GM19397 (cell line): ENCODE measurements at regions not wholly inside any gene's neighbourhood (a gene's known extent, or its start where the extent isn't known, plus 50 kb on each side); places are given as distances from the start of the nearest gene placed in this dataset.

Experiments
- ATAC-seq: cut with Tn5 transposase; IDR thresholded peaks from one replicate; pipeline ENCODE4 v1.9.1; 2021; ENCODE audit warnings: mild to moderate bottlenecking, moderate library complexity; ENCODE audit not compliant: unreplicated experiment

DNA sequence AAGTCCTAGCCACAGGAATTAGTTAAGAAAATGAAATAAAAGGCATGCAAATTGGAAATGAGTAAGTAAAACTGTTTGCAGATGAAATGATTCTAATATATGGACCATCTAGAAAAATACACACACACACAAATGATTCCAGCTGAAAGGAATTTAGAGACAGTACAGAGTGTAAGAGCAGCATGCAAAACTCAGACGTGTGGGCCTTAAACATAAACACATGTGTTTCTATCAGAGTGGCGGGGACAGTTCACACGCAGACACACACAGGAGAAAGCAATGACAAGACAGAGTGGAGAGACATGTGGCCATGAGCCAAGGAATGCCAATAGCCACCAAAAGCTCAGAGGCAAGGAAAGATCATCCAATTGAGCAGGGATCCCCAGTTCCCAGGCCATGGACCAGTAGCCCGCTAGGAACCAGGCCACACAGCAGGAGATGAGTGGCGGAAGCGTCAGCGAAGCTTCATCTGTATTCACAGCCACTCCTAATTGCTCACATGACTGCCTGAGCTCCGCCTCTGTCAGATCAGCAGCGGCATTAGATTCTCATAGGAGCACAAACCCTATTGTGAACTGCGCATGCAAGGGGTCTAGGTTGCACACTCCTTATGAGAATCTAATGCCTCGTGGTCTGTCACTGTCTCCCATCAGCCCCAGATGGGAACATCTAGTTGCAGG is 155.4 kb downstream of the ARL4C start:
- ATAC-seq: no peak

DNA sequence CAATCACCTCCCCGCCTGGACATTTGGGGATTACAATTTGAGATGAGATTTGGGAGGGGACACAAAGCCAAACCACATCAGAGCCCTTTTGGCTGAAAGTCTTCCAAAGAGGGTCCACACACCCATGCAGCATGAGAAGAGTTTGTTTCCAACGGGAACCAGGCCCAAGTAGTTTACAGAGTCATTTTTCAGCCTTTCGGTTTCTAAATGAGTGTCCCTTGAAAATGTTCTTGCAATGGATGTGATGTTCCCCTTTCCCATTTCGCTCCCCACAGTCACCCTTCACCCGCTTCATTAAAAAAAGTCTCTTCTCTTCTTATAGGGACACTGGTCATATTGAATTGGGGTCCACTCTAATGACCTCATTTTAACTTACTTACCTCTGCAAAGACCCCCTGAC is 157.4 kb downstream of the ARL4C start:
- no peak for ATAC-seq

DNA sequence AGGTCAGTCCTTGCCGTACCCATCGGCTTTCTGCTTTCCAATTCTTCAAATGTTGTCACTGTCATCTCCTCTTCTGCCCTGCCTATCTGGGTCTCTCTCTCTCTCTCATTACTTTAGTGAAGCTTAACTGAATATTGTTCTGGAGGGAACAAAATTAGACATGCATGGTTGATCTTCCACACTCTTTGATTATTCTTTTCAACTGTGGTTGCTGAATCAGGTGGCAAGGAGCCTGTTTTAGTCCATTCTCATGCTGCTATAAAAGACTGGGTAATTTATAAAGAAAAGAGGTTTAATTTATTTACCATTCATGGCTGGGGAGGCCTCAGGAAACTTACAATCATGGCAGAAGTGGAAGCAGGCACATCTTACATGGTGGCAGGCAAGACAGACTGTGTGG is 157.9 kb downstream of the ARL4C start:
- no peak for ATAC-seq

DNA sequence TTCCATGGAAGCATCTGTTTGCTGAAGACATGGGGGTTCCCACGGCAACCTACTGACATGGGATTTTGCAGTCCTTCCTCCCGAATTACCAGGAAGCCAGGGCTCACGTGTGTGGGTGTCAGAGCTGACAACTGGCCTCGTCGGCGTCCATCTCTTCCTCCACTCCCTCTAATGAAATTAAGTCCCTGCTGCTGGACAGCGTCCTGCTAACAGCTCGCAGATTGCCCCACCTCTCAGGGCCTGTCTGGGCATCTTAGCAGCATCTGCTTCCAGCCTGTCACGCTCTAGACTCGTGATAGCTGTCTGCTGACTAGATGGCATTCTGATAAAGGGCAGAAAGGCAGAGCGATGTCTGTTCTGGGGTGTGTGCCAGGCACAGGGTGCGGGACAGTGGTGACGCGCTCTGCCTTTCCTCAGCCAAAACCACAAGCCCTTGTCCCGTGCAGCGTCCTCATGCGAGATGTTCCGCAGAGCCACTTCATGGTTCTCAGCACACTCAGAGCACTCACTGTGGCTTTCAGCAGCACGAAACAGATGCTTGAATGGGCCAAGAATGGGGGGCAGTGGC is 161.1 kb downstream of the ARL4C start:
- no peak for ATAC-seq

DNA sequence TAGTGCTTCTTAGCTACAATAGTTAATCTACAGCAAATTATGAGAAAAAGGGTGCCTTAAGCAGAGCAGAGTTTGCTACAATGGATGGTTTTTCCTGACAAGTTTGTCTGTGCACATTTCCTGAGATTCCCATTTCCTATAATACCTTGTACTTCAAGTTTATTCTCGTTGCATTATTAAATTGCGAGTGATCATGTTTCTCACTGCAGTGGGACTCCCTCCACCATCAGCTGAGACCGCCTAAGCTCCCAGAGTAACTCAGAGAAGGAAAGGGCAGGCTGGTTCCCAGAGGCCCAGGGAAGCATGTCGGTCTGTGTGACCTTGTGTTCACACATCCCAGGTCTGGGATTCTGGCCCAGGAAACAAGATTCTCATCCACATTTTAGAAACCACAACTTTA is 162.1 kb downstream of the ARL4C start:
- no peak for ATAC-seq

DNA sequence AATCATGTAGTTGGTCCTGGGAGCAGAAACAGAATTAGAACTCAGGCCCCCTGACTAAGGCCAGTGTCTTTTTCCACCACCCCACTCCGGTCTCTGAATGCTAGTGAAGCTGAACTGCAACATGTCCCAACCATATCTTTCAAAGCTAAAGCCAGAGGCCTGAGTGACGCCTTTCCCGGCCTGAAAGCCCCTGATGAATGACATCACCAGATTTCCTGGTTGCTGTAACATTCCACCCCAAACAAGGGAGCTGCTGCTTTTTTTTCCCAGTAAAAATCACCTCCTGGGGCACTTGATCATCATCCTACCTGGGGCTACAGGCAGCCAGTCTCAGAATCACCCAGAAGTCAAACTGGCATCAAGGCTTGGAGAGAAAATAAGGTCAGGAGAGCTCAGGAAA is 162.7 kb downstream of the ARL4C start:
- no peak for ATAC-seq

DNA sequence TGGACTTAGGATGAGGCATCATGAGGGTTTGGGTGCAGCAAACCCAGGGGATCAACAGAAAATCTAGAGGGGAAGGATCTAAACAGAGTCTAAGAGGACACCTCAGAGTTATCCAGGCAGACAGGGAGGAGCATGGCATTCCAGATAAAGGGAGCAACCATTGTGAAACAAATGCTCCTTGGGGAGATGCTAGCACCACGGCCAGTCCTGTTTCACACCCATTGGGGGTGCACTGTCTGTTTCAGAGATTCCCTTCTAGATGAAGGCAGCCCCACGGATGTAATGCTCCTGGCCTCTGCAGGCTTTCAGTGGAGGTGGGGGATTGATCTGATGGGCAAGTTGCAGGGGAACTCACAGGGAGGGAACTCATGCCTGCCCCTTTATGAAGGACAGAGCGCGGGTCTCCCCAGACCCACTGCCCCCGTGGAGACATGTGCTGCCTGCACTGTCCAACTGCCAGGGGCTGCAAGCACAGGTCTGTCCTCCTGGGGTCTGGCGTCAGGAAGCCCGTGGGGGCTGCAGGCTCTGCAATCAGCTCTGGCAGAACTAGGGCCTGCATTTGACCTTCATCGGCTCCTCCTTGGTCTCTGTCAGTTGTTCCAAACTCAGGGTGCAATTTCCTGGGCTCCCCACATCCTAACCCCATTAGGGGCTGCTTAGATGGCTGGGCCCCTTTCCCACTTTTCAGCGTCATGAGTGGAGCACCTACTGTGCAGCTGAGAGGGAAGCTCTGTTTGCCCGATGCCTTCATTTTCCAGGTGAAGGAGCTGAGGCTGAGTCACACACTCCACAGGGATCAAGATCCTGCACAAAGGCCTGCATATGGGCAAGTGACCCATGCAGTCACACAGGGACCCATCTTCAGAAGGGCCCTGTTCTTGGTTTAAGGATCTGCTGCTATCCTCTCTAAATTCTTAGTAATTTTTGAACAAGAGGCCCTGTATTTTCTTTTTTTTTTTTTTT is 163.4 kb downstream of the ARL4C start:
- ATAC-seq: no peak

DNA sequence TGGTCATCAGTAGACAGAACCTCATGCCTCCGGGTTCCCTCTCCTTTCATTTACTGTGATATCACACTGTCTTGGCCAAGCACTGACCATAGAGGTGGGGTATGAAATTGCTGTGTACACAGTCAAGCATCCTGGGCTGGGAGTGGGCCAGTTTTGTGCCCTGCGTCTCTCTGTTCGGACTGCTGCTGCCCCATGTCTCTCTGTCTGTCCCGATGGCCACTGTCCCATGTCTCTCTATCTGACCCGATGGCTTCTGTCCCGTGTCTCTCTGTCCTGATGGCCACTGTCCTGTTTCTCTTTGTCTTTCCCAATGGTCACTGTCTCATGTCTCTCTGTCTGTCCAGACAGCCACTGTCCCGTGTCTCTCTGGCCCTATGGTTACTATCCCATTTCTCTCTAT is 164.9 kb downstream of the ARL4C start:
- ATAC-seq: no peak

DNA sequence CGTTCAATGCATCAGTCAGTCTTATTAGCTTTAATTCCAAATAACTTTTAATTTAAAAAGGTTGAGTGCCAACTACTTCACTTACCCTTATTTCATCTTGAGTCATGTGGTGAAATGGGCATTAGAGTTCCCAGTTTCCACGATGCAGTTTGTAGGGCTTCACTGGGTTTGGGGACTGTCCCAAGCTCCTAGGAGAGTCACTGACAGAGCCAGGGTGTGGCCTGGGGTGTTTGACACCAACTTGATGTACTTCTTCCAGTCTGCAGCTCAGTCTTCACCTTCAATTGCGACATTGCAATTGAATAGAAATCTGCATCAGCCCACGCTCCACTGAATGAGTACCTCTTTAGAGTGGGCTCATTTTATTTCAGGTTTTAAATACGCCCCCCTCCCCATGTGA is 165.3 kb downstream of the ARL4C start:
- ATAC-seq: no peak

DNA sequence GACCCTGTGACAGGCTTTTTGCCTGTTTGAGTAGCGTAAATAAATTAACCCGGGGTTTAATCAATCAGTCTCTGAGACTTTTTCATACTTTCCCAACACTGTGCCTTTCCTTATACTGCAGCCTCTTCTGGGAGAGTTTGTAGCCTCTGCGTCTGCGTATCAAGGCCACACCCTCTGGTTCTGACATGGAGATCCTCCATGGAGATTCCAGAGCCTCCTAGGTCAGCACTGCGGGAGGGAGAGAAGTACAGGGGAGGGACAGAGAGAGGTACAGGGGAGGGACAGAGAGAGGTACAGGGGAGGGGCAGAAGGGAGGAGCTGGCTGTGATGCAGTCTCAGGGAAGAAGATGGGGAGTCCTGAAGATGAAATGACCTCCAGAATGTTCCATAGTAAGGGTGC is 166.0 kb downstream of the ARL4C start:
- ATAC-seq: no peak

DNA sequence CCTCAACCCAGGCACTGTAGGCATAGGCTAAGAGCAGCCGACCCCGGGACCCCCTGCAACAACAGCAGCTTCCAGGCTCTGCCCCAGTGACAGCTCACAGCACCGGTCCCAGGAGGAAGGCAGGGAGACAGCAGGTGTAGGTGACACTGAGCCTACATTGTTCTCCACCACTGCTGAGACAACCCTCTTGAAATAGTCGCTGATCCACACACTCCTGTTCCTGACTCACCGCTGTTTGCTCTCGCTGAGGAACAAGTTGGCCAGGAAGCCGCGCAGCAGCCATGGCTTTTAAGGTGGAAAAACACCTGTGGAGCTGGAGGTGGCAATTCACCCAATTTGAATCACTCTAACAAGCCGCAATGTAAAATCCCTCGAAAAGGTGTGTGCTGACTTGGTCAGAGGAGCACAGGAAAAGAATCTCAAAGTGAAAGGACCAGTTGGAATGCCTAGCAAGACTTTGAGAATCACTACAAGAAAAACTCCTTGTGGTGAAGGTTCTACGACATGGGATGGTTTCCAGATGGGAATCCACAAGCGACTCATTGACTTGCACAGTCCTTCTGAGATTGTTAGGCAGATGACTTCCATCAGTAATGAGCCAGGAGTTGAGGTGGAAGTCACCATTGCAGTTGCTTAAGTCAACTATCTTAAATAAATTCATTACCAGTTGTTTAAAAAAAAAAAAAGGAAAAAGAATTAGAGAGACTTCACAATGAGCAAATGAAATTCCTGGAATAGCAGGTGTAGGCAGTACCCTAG is 167.5 kb downstream of the ARL4C start:
- ATAC-seq: no peak

DNA sequence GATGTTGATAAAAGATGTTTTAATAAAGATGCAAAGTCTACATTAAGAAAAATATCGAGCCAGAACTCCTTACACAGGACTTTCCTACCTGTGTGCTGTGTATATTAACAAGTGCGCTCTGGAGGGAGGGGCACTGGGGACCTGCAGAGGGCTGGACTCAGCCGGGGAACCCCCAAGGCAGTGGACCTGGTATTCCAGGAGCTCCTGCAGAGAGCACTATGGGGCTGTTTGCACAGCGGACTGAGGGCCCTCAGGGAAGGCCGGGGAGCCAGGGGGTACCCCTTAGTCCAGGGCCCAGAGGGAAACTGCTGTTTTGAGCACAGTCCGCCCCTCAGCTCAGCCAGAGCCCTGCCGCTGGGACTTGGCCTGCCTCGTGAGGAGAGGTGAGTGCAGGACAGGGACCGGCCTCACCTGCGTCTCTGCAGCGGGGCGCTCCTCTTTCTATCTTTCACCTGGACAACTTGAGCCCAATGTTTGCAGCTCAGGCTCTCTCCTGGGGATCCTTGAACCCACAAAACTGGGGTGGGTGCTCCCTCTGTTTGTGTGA is 168.4 kb downstream of the ARL4C start:
- ATAC-seq: no peak

DNA sequence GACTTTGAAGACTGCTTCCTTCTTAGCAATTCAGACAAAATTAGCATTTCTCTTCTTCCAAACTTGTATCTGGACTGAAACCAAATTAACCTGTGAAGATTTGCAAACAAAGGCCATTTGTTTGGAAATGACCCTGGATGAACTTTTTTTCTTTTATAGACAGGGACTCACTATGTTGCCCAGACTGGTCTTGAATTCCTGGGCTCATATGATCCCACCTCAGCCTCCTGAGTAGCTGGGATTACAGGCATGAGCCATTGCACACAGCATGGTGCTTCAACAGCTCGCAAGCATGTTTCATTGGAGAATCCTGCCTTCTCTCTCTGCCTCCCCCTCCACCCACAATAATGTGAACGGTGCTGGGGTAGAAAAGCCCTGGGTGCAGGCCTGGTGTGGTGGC is 170.2 kb downstream of the ARL4C start:
- ATAC-seq: no peak

DNA sequence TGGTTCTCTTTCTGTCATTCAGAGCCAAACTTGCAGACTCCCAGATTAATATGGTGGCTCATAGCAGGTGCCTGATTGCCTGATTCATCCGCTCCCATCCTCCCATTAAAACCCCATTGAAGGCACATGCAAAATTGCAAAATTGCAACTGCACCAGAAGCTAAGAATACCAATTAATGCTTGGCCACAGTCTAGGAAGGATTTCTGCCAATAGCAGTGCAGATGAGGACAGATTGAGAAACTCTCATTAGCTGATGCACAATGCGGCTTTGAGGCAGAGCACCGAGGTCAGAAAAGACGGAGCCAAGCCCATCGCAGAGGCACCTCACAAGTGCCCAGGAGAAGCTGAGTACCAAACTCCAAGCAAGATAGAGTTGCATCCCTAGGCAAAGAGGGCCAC is 172.8 kb downstream of the ARL4C start:
- ATAC-seq: no peak

DNA sequence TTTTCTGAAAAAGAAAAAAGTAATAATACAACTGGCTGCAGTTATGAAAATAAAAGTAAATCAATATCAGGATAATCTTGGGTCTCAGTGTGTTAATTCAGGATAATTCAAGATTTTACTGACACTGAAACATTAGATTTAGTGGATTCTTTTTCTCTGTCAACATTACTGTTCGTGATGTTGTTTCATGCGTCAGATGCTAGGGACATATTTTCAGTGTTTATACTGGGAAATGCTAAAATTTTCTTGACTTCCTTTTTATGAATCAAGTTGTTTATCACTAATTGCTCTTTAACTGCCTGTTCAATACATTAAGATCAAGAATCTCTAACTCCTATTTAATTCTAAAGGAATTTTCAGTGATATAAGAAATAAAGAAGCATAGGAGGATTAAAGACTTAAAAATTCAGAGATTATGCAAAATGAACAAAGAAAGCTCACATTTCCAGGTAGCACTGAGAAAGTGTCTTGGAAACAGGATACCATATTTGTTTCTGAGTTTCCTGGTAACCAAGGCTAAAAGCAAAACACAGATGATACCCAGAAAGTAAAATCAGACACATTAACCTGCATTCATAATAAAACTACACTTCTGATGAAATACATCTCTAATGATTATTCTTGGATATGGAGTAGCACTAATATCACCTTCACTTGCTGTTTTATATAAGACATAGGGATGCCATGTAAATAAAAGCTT is 174.0 kb downstream of the ARL4C start:
- no peak for ATAC-seq

DNA sequence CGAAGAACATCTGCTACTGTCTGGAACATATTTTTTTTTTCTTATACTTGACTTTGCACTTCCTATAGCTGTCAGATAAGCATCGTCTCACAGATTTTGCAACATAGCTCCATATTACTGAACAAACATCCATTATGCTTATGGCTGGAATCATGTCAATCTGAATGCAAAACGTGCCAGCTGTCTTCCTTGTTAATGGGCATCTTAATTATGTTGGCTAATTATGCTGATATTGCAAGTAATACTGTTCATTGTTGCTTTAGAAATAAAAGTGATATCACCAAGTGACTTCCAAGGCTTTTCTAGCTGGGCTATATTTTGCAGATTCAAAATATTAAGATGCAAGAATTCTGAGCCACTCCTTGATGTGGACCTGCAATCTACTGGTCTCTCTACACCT is 176.8 kb downstream of the ARL4C start:
- ATAC-seq: no peak

DNA sequence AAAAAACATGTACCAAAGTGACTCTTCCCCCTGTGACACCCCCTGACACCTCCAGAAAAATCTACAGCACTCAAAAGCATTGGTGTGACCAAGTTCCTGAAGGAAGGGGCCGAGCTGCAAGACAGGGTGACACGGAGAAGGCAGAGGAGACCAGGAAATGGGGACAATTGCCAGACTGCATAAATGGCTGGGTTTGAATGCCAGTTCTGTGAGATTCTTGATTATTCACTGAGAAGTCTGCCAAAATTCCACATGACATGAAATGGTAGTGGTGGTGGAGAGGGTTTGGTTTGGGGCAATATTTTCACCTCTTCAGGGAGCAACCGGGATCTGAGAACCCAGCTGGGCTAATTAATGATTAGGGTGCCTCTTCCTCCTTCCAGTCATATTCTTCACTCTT is 178.5 kb downstream of the ARL4C start:
- ATAC-seq: no peak

DNA sequence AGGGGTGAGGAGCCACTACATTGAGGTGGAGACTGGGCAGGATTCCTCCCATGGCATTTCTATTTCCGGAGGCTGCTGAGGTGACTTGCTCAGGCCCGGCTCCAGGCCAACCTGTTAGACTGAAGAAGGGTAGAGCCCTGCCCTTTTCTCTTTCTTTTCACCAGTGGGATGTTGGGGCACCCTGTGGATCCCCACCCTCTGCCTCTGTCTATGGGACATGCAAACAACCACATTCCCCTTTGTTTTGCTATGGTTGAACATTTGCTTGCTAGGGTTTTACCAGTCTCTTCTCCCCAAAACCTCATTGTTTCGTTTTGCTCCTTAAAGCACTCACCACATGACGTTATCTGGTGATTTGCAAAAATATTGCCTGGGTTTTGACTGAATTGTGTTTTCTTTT is 183.3 kb downstream of the ARL4C start:
- ATAC-seq: no peak

DNA sequence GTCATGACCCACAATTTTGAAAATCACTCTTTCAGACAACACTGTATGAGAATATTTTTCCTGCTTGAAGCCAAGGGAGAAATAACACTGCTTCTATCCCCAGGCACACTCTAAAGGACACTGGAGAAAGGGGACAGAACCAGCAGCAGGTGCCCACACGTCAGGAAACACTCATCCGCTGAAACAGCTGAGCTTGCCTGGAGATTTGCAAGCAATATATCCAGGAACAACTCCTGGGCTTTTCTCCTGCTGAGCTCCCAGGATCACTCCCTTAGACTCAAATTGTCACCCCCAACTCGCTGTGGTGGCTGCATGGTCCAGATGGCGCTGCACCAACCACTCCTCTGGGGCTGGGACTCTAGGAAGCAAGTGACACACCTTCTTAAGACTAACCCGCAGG is 186.7 kb downstream of the ARL4C start:
- ATAC-seq: no peak

DNA sequence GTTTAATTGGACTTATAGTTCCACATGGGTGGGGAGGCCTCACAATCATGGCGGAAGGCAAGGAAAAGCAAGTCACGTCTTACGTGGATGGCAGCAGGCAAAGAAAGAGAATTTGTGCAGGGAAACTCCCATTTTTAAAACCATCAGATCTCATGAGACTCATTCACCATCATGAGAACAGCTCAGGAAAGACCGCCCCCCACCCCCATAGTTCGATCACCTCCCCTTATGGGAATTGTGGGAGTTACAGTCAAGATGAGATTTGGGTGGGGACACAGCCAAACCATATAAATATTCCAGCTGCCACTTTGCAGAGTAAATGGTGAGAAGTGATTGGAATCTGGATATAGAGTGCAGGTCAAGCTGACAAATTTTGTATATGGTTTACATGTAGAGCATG is 187.4 kb downstream of the ARL4C start:
- ATAC-seq: no peak
